Heart left ventricle (tissue), 16 donors: ENCODE measurements at regions not wholly inside any gene's neighbourhood (a gene's known extent, or its start where the extent isn't known, plus 50 kb on each side); places are given as distances from the start of the nearest gene placed in this dataset.
"Not testable (repeated sequence)": the region's sequence is repeated elsewhere in the genome, so short reads cannot be mapped to it uniquely, and the experiment has no call there.

ENCODE experiments used
- ATAC-seq, 4 donors: fragments of 200-7000 bp; cut with Tn5 transposase; one replicate each; pipeline ENCODE4 v1.9.1; 2020 to 2022; ENCODE audit warnings: moderate library complexity in 4 of 4, mild to moderate bottlenecking in 3 of 4, moderate number of reproducible peaks in 1 of 4
- DNase-seq, 5 donors: peaks; one replicate each; pipeline ENCODE4 v3.0.0-alpha.2; 2020
- H3K27ac ChIP-seq, 12 donors: fragments of 200-600 bp; sonication (generic) in 4 of 12; one replicate each; pipeline versions ENCODE4 v1.5.0 to v1.8.0; 2016 to 2022; ENCODE audit warnings: mild to moderate bottlenecking in 2 of 12
- H3K27me3 ChIP-seq, 9 donors: fragments of 200-600 bp; sonication (generic) in 2 of 9; one replicate each; pipeline versions ENCODE4 v1.5.1 to v1.8.0; 2016 to 2022; ENCODE audit warnings: mild to moderate bottlenecking in 3 of 9
- H3K36me3 ChIP-seq, 9 donors: fragments of 200-600 bp; sonication (generic) in 2 of 9; one replicate each; pipeline versions ENCODE4 v1.5.0 to v1.8.0; 2018 to 2022; ENCODE audit warnings: mild to moderate bottlenecking in 2 of 9
- H3K4me1 ChIP-seq, 12 donors: fragments of 200-600 bp; sonication (generic) in 4 of 12; one replicate each; pipeline versions ENCODE4 v1.5.0 to v1.8.0; 2016 to 2022; ENCODE audit warnings: mild to moderate bottlenecking in 3 of 12
- H3K4me3 ChIP-seq, 12 donors: fragments of 200-600 bp; sonication (generic) in 4 of 12; one replicate each; pipeline versions ENCODE4 v1.5.0 to v1.8.0; 2017 to 2022; ENCODE audit warnings: mild to moderate bottlenecking in 9 of 12, moderate library complexity in 4 of 12
- H3K9me3 ChIP-seq, 12 donors: fragments of 200-600 bp; sonication (generic) in 4 of 12; one replicate each; pipeline versions ENCODE4 v1.5.0 to v1.8.0; 2016 to 2022; ENCODE audit warnings: mild to moderate bottlenecking in 1 of 12
- POLR2A ChIP-seq, 2 donors: fragments of 450-650 bp; IDR thresholded peaks; one replicate each; pipeline ENCODE4 v1.6.1; 2017; ENCODE audit warnings: antibody characterized with exemption in 2 of 2, mild to moderate bottlenecking in 2 of 2, moderate library complexity in 2 of 2
- WGBS, 4 donors: extraction: QIAGEN DNeasy Blood & Tissue Kit in 2 of 4; methylation state at CpG; one replicate each; pipeline versions ENCODE4 v1.1.5 to v1.1.7; 2013 to 2018; 5-methylcytosine and 5-hydroxymethylcytosine counted together
- intact Hi-C, 10 donors: fragments of 100-400 bp; cut with DNase I; formaldehyde crosslinking; loops; one replicate each; pipeline versions ENCODE4 v1.11.1 to v1.14.2; 2022
- TF ChIP-seq, protein P1 (sequence below), 12 donors: fragments of 200-600 bp; sonication (generic) in 4 of 12; IDR thresholded peaks; one replicate each; pipeline versions ENCODE4 v1.5.0 to v1.8.0; 2018 to 2022; ENCODE audit warnings: antibody characterized with exemption in 12 of 12, mild to moderate bottlenecking in 5 of 12
- donor health status: ischemic (EF 13 %, LVEDD 7.1; RV severe dilation, severe dysfunction).
- donor health status: healthy with polysubstance abuse.
- donor health status: DM: no; HTN: yes; CAD: no.
- donor health status: DM: no; HTN: no; CAD: no.
- donor health status: ischemic (EF 25% LVEDD 6.9; RV normal size, moderate dysfunction).
- donor health status: ischemic (EF 25% LVEDD 5.7; RV mildly dilated, moderate dysfunction).
- donor health status: healthy.
- donor health status: DM: yes; HTN: yes; CAD: no.
- donor health status: ischemic (EF 35%, LVEDD 5.7; RV mildly dilated, moderate dysfunction).
- donor health status: nonischemic (EF 11% LVEDD 7.7; RV severe dilation, severe dysfunction).
- donor health status: DM: yes; HTN: yes; CAD: no.
- donor health status: PGD.
- donor health status: ischemic (EF 29% LVEDD 5.4; RV normal size, mild dysfunction).
- donor health status: nonischemic (EF 23%, LVEDD 6.1; RV moderate dilation, normal function).

- no peak for TF ChIP-seq POLR2A (IDR thresholded peaks at IDR 0.05)
- TF ChIP-seq, protein P1, sequence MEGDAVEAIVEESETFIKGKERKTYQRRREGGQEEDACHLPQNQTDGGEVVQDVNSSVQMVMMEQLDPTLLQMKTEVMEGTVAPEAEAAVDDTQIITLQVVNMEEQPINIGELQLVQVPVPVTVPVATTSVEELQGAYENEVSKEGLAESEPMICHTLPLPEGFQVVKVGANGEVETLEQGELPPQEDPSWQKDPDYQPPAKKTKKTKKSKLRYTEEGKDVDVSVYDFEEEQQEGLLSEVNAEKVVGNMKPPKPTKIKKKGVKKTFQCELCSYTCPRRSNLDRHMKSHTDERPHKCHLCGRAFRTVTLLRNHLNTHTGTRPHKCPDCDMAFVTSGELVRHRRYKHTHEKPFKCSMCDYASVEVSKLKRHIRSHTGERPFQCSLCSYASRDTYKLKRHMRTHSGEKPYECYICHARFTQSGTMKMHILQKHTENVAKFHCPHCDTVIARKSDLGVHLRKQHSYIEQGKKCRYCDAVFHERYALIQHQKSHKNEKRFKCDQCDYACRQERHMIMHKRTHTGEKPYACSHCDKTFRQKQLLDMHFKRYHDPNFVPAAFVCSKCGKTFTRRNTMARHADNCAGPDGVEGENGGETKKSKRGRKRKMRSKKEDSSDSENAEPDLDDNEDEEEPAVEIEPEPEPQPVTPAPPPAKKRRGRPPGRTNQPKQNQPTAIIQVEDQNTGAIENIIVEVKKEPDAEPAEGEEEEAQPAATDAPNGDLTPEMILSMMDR (IDR thresholded peaks at IDR 0.05), result no peak
- ATAC-seq (no peak), DNase-seq (no peak)
- no peaks in the 10 kb centered on the region for H3K36me3 ChIP-seq
- H3K27ac ChIP-seq, result no peak overlapping the region
- intact Hi-C loops, result no loop called here
- WGBS, 4 donors, result 51 to 67% (median 56%) methylated on average over 5 of the region's 5 CpGs
- no peaks in the 10 kb centered on the region for H3K4me1 ChIP-seq
- H3K4me3 ChIP-seq, result no peak overlapping the region
- H3K9me3 ChIP-seq, result no peaks in the 10 kb centered on the region
- H3K27me3 ChIP-seq, result peaks cover 0 to 7% (median 0%) of the 10 kb centered on the region in 9 donors
Measured at GRCh38 chr3:18086760-18087159, 338.4 kb downstream of the SATB1 start.

DNA sequence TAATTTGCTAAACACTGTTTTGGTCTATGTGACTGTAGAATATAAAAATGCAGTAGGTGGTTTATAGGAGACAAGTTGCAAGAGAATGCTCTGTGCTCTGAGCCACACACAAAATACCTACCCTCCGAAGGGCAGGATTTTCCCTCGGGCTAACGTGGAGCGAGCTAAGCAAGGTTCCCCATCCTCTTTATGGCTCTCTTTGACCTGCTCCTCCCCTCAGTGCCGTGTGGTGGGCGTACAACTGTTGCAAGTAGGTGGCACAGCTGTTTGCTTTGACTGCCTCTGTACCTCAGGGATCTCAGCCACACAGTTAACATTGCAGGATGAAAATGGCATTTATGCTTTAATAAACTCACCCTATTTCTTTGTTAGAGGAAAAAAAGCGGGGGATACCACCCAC, 339.1 kb downstream of the SATB1 start:
- Histone ChIP-seq H3K27ac (no peak overlapping the region), H3K9me3 (no peaks in the 10 kb centered on the region), H3K36me3 (no peaks in the 10 kb centered on the region), H3K4me3 (no peak overlapping the region), H3K4me1 (no peaks in the 10 kb centered on the region), H3K27me3 (peaks cover 0 to 7% (median 0%) of the 10 kb centered on the region in 9 donors)
- intact Hi-C loops, result no loop called here
- TF ChIP-seq, protein P1 (IDR thresholded peaks at IDR 0.05), result no peak
- no peak for TF ChIP-seq POLR2A (IDR thresholded peaks at IDR 0.05)
- DNase-seq (no peak), ATAC-seq (no peak)
- WGBS, 4 donors, result 67 to 80% (median 73%) methylated on average over 7 of the region's 7 CpGs

- no peak for DNase-seq
- Histone ChIP-seq H3K4me3 (no peak overlapping the region), H3K9me3 (no peaks in the 10 kb centered on the region), H3K4me1 (no peaks in the 10 kb centered on the region), H3K27me3 (peaks cover 0 to 7% (median 0%) of the 10 kb centered on the region in 9 donors), H3K36me3 (no peaks in the 10 kb centered on the region), H3K27ac (no peak overlapping the region)
- TF ChIP-seq, protein P1 (IDR thresholded peaks at IDR 0.05), result no peak
- no peak for TF ChIP-seq POLR2A (IDR thresholded peaks at IDR 0.05)
- WGBS, 4 donors, result 64 to 78% (median 75%) methylated on average over 4 of the region's 4 CpGs
- intact Hi-C loops, result no loop called here
- ATAC-seq, result no peak
Measured at GRCh38 chr3:18085429-18085828, 339.7 kb downstream of the SATB1 start.

- intact Hi-C loops, H3K36me3 ChIP-seq, H3K27ac ChIP-seq, H3K27me3 ChIP-seq, H3K4me1 ChIP-seq, H3K9me3 ChIP-seq, ATAC-seq, DNase-seq, H3K4me3 ChIP-seq: not testable (repeated sequence)
- 71 to 90% (median 78%) methylated on average over 1 of the region's 1 CpG for WGBS, 4 donors
Measured at GRCh38 chr3:18083273-18083590, 340.8 kb upstream of the TBC1D5 start.

DNA sequence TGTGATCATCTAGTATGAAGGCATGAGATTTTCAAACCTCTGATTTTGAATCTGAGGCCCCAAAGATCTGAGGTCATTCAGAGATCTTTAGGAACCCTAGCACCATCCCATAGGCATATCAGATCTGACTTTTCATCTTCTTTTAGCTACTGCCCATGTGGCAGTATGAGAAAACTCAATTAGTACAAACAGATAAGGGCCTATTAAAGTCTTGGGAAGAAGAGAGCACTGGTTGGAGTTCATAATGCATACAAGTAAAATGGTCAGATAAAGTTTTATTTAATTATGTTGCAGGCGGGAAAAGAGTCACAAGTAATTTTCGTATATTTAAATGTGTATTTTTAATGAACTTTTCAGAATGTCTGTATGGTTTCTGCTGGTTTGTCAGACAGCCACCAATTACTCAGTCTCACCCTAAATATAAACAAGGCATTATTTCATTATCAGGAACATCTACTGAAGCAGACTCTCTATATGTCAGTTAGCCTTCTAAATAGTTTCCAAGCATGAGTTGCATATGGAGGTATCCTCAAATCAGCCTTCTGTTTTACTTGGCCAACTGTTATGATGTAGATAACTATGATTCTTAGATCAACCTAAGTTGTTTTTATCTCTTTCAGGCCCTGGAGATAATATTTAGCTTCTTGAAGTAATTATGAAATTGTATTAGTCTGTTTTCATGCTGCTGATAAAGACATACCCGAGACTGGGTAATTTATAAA, 340.3 kb upstream of the TBC1D5 start:
- no peaks in the 10 kb centered on the region for H3K4me1 ChIP-seq
- 84 to 86% (median 85%) methylated on average over 3 of the region's 3 CpGs for WGBS, 4 donors
- no peaks in the 10 kb centered on the region for H3K9me3 ChIP-seq
- H3K36me3 ChIP-seq, result no peaks in the 10 kb centered on the region
- no peak overlapping the region for H3K4me3 ChIP-seq
- no peak for DNase-seq
- H3K27me3 ChIP-seq, result peaks cover 0 to 7% (median 0%) of the 10 kb centered on the region in 9 donors
- no peak for TF ChIP-seq POLR2A (IDR thresholded peaks at IDR 0.05)
- TF ChIP-seq, protein P1 (IDR thresholded peaks at IDR 0.05), result no peak
- no peak for ATAC-seq
- intact Hi-C loops, result no loop called here
- H3K27ac ChIP-seq, result no peak overlapping the region
